ENCODE measurements at regions not wholly inside any gene's neighbourhood (a gene's known extent, or its start where the extent isn't known, plus 50 kb on each side); places are given as distances from the start of the nearest gene placed in this dataset.

GRCh38 chr13:111064661-111065060 is 50.4 kb upstream of the ARHGEF7 start:
- Histone ChIP-seq H3K27ac (ENCODE audit: low read depth, low read length) (no peak overlapping the region), H3K36me3 (ENCODE audit: insufficient read depth, low read length) (no peaks in the 10 kb centered on the region), H2AFZ (ENCODE audit: low read length) (no peak overlapping the region), H3K4me1 (ENCODE audit: insufficient read depth, low read length) (peaks cover 7% of the 10 kb centered on the region), H3K27me3 (ENCODE audit: insufficient read depth, low read length) (peaks cover 23% of the 10 kb centered on the region), H3K4me2 (ENCODE audit: insufficient read depth, low read length) (no peak overlapping the region), H3K79me2 (ENCODE audit: insufficient read depth, low read length) (no peaks in the 10 kb centered on the region), H3K9me3 (ENCODE audit: low read depth, low read length) (no peaks in the 10 kb centered on the region), H3K4me3 (ENCODE audit: insufficient read depth, low read length) (no peak overlapping the region), H4K20me1 (ENCODE audit: insufficient read depth, low read length) (no peaks in the 10 kb centered on the region)
- DNase-seq (ENCODE audit: insufficient read length, low spot score, missing footprints) = no peak
- no peak for TF ChIP-seq CTCF (IDR thresholded peaks at IDR 0.05; ENCODE audit: extremely low read depth, low read depth, low read length)

- H3K4me1 ChIP-seq (ENCODE audit: insufficient read depth, low read length) = peaks cover 7% of the 10 kb centered on the region
- no peak overlapping the region for H3K4me3 ChIP-seq (ENCODE audit: insufficient read depth, low read length)
Measured at GRCh38 chr13:111062966-111063365, 52.1 kb upstream of the ARHGEF7 start.

GRCh38 chr13:111062305-111062704 is 52.8 kb upstream of the ARHGEF7 start:
- H3K9me3 ChIP-seq (ENCODE audit: low read depth, low read length) = no peaks in the 10 kb centered on the region
- no peaks in the 10 kb centered on the region for H4K20me1 ChIP-seq (ENCODE audit: insufficient read depth, low read length)
- DNase-seq (ENCODE audit: insufficient read length, low spot score, missing footprints) = no peak
- H3K4me2 ChIP-seq (ENCODE audit: insufficient read depth, low read length) = no peak overlapping the region
- H3K27ac ChIP-seq (ENCODE audit: low read depth, low read length) = no peak overlapping the region
- H3K4me3 ChIP-seq (ENCODE audit: insufficient read depth, low read length) = no peak overlapping the region
- peaks cover under 1% of the 10 kb centered on the region for H3K4me1 ChIP-seq (ENCODE audit: insufficient read depth, low read length)
- H3K27me3 ChIP-seq (ENCODE audit: insufficient read depth, low read length) = peaks cover 19% of the 10 kb centered on the region
- no peaks in the 10 kb centered on the region for H3K79me2 ChIP-seq (ENCODE audit: insufficient read depth, low read length)
- no peak for TF ChIP-seq CTCF (IDR thresholded peaks at IDR 0.05; ENCODE audit: extremely low read depth, low read depth, low read length)
- H2AFZ ChIP-seq (ENCODE audit: low read length) = no peak overlapping the region
- H3K36me3 ChIP-seq (ENCODE audit: insufficient read depth, low read length) = no peaks in the 10 kb centered on the region

More at GRCh38 chr13:111062966-111063365, 52.1 kb upstream of the ARHGEF7 start:
- Histone ChIP-seq H3K79me2 (ENCODE audit: insufficient read depth, low read length) (no peaks in the 10 kb centered on the region), H3K9me3 (ENCODE audit: low read depth, low read length) (no peaks in the 10 kb centered on the region), H3K36me3 (ENCODE audit: insufficient read depth, low read length) (no peaks in the 10 kb centered on the region), H3K27ac (ENCODE audit: low read depth, low read length) (no peak overlapping the region), H2AFZ (ENCODE audit: low read length) (no peak overlapping the region), H3K4me2 (ENCODE audit: insufficient read depth, low read length) (no peak overlapping the region), H4K20me1 (ENCODE audit: insufficient read depth, low read length) (no peaks in the 10 kb centered on the region), H3K27me3 (ENCODE audit: insufficient read depth, low read length) (peaks cover 19% of the 10 kb centered on the region)
- no peak for TF ChIP-seq CTCF (IDR thresholded peaks at IDR 0.05; ENCODE audit: extremely low read depth, low read depth, low read length)
- DNase-seq (ENCODE audit: insufficient read length, low spot score, missing footprints) = no peak

GRCh38 chr13:111061358-111062045 is 53.6 kb upstream of the ARHGEF7 start:
- no peak overlapping the region for H3K4me3 ChIP-seq (ENCODE audit: insufficient read depth, low read length)
- no peaks in the 10 kb centered on the region for H4K20me1 ChIP-seq (ENCODE audit: insufficient read depth, low read length)
- TF ChIP-seq CTCF (IDR thresholded peaks at IDR 0.05; ENCODE audit: extremely low read depth, low read depth, low read length) = no peak
- H3K36me3 ChIP-seq (ENCODE audit: insufficient read depth, low read length) = no peaks in the 10 kb centered on the region
- no peak overlapping the region for H3K4me2 ChIP-seq (ENCODE audit: insufficient read depth, low read length)
- H3K4me1 ChIP-seq (ENCODE audit: insufficient read depth, low read length) = no peaks in the 10 kb centered on the region
- H3K9me3 ChIP-seq (ENCODE audit: low read depth, low read length) = no peaks in the 10 kb centered on the region
- H3K27ac ChIP-seq (ENCODE audit: low read depth, low read length) = no peak overlapping the region
- H3K27me3 ChIP-seq (ENCODE audit: insufficient read depth, low read length) = peaks cover 17% of the 10 kb centered on the region
- no peak overlapping the region for H2AFZ ChIP-seq (ENCODE audit: low read length)
- no peaks in the 10 kb centered on the region for H3K79me2 ChIP-seq (ENCODE audit: insufficient read depth, low read length)
- DNase-seq (ENCODE audit: insufficient read length, low spot score, missing footprints) = no peak

Data from osteoblast (primary cell).